ENCODE measurements at regions not wholly inside any gene's neighbourhood (a gene's known extent, or its start where the extent isn't known, plus 50 kb on each side); places are given as distances from the start of the nearest gene placed in this dataset.
"Not testable (repeated sequence)": the region's sequence is repeated elsewhere in the genome, so short reads cannot be mapped to it uniquely, and the experiment has no call there.

DNA sequence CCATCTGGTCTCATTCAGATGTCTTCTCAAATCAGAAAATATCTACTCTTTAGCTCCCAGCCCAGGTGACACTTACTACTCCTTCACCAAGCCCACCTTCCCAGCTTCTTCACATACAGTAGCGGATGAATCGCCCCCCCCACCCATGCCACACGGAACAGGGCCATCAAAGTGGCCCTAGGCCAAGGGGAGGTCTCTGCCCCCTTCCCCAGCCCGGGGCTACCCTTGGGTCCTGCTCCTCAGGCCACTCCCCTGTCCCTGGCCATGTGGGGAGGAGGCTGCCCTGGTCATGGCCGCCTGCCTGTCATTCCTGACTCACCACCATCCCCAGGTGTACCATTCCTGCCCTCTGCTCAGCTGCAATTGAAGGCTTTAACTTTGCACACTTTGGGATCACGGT, 142.8 kb downstream of the NECTIN1 start:
- no peak for DNase-seq

DNA sequence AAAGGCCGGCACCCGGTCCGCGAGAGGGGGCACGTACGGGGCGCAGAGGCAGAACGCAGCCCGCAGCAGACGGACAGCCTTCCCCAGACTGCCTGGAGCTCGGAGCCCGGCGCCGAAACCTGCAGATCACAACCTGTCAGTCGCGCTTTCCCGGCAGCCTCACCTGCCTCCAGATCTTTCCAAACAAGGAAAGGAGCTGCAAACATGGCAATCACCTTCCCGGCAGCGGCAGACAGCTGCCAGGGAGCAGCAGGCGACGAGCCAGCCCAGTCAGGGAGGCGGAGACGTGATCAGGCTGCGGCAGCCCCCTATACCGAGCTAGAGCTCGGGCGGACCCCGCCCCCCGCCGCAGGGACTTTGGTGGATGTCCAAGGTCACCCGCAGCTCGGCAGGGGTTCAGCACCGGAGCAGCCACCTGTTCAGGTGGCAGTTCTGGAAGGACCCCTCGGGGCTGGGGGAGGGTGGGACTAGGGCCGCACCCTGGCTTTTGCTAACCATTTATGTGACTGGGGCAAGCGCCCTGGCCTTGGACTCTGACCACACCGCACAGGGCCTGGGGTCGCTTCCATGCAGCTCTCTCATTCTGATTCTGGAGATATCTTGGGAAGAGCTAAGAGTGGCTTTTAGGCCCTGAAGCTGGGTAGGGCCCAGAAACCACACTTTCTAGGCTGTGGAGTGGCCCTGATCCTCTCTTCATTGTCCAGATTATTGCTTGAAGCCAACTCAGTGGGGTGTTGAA, 143.8 kb downstream of the NECTIN1 start:
- DNase-seq, result no peak

DNA sequence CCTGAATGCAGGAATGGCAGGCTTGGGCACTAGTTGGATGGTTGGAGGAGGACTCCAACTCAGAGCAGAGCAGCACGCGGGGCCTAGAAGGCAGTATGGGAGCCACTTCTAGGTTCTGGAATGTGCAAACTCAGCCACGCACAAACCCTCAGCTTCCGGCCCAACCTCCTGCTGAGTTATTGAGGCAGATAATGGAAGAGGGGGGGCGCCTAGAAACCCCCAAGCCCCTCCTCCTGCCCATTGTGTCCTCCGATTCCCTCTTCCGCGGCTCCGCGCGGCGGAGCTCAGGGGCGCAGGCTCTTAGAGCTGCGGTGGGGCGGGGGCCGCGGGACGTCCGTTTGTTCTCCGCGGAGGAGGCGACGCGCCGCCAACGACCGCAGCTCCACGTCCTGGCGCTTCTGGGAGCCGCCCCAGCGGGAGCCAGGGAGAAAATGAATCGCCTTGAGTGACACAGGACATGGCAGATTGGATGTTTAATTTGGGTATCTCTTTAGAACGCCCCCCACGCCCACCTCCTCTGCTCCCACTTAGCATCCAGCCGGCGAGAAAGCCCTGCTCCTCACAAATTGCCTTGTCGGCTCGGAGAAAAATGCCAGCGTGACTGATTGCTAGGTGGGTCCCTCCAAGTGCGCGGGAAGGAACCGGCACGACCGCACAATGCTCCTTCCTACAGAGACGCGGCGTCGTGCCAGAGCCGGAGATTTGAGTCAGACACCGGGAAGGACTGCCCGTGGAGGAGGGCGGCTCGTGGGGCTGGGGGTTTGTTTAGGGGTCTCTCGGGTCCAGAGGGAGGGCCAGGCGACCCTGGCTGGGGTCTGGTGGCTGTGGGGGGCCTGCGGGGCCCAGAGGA, 144.6 kb downstream of the NECTIN1 start:
- DNase-seq, result peak; percentile 51 to 67

DNA sequence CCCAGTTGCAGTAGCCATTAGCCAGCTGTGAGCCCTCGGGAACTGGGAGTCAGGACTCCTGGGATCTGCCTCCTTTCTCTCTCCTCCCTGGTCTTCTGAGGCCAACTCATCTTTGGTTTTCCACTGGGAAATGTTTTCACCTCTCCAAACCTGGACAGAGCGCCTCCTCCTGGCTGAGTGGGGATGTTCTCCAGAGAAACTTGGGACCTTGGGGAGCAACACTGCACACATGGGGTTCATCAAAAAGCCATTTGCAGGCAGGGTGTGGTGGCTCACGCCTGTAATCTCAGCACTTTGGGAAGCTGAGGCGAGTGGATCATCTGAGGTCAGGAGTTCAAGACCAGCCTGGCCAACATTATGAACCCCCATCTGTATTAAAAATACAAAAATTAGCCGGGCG, 145.4 kb downstream of the NECTIN1 start:
- no peak for DNase-seq

- DNase-seq, result not testable (repeated sequence)
Observed at GRCh38 chr11:119581396-119581795, 147.6 kb downstream of the NECTIN1 start.

- DNase-seq, result no peak
Observed at GRCh38 chr11:119580751-119581150, 148.2 kb downstream of the NECTIN1 start.

- no peak for DNase-seq
Observed at GRCh38 chr11:119580081-119580480, 148.9 kb downstream of the NECTIN1 start.

DNA sequence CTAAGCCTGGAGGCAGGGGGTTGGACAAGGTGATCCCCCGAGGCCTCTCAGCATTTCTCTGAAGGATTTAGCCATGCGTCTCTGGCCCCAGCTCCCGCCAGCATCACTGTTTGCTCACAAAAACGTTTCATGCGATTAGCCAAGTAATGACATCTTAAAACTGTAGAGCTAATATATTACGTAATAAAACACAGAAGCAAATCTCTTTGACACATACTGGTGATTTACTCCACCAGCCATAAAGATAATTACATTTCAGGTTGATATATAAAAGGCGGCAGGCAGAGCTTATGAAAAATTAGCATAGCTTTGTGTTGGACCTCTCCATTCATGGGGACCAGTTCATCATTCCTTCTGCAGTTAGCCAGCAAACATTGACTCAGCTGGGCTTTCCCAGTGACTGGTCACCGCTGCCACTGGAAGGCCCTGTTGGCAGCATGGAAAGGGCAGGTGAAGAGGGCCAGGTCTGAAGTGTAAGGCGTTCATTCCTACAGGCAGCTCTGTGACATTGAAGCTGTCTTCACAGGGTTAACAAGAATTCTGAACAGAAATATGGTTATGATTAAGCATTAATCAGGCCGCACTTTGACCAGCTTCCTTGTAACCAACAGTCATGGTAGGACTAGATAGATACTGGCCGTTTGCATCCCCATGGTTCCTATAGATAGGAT, 150.3 kb downstream of the NECTIN1 start:
- DNase-seq, result no peak

DNA sequence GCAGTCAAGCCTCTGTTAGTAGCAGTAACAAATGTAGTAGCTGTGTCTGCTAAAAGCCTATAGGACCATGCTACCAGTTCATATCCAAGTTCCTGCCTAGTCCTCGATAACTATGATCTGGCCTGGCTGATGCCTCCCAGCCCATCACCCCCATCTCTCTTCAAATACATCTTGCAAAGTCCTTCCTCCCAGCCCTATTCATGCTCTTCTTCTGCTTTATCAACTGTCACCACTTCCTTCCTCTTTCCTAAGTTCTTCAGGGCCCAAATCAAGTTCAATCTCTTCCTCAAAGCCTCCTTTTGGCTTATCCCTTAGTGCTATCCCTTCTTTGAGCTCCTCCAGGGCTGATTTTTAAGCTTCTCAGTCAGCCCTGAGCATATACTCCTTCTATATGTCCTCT, 150.9 kb upstream of the THY1 start:
- no peak for DNase-seq

GRCh38 chr11:119572481-119573424, 149.8 kb upstream of the THY1 start:
- DNase-seq, result no peak

GRCh38 chr11:119571311-119571710, 148.3 kb upstream of the THY1 start:
- DNase-seq, result no peak

DNA sequence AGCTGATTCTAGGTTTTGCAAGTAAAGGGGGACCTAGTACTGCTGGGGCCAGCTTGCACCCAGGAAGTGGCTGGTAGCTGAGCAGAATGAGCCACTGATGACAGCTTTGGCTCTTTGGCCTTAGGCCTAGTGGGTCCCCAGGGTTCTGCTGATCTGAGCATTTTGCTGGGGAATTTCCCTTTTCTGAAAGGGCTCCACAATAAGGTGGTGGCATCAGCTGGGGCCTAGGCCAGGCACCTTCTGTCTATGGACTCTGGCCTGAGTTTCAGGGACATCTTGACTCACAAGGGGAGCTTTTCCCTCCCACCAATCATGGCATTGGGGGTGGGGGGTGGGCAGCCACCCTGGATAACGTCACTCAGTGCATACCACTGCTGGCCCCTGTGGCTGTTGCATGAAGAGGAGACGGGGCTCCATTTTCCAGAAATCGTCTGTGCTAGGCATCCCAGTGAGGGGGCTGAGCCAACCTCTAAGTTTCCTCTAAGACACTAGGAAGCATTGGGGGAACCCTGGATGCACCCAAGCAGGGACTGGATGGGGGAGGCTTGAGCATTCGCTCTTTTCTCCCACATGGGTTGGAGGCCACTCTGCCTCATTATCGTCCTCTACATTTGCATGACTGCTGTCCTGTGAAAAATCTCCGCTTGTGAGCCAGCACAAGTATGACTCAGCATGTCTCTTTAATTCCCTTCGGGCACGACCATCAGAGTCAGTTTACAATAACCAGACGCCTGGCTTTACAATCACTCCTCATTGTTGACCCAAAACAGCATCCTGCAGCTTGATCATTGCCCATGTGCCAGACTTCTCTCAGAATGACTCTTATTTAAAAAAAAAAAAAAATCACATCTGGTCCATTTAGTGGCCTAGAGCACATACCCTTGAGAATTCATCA, 145.0 kb upstream of the THY1 start:
- peak; percentile 24 to 26 for DNase-seq

DNA sequence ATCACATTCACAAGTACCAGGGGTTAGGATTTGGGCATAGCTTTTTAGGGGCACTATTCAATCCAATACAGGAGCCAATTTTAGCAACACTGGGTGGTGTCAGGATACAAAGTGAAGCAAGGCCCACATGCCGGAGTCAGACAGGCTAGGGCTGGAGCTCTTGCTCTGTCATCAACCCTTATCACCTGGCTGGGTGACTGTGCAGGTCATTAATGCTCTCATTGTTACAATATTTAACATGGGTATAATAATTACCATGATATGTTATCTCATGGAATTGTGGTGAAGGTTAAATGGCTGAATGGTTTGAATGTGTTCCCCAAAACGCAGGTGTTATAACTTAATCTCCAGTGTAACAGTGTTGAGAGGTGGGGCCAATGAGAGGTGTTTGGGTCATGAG, 143.3 kb upstream of the THY1 start:
- DNase-seq, result no peak

DNA sequence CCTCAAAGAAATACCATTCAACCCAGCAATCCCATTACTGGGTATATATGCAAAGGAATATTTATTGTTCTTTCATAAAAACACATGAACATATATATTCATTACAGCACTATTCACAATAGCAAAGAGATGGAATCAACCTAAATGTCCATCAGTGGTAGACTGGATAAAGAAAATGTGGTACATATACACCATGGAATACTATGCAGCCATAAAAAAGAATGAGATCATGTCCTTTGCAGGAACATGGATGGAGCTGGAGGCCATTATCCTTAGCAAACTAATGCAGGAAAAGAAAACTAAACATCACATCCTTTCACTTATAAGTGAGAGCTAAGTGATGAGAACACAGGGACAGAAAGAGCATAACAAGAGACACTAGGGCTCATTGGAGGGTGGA, 142.7 kb upstream of the THY1 start:
- not testable (repeated sequence) for DNase-seq

- DNase-seq, result no peak
Observed at GRCh38 chr11:119560961-119561360, 138.0 kb upstream of the THY1 start.

- DNase-seq, result no peak
Observed at GRCh38 chr11:119560291-119560690, 137.3 kb upstream of the THY1 start.

DNA sequence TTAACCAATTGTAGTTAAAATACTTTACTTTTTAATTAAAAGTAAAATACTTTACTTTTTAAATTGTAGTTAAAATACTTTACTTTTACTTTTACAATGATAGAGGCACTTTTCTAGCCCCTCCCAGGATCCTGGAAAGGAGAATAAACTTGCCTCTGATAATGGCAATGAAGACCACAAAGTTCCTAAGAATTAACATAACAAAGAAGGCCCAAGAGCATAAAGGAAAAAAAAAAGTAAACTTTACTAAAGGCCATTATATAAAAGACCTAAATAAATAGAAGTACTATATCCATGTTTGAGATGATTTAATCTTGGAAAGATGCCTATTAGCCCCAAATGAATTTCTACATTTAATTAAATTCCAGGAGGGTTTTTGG, 129.1 kb upstream of the THY1 start:
- no peak for DNase-seq

DNA sequence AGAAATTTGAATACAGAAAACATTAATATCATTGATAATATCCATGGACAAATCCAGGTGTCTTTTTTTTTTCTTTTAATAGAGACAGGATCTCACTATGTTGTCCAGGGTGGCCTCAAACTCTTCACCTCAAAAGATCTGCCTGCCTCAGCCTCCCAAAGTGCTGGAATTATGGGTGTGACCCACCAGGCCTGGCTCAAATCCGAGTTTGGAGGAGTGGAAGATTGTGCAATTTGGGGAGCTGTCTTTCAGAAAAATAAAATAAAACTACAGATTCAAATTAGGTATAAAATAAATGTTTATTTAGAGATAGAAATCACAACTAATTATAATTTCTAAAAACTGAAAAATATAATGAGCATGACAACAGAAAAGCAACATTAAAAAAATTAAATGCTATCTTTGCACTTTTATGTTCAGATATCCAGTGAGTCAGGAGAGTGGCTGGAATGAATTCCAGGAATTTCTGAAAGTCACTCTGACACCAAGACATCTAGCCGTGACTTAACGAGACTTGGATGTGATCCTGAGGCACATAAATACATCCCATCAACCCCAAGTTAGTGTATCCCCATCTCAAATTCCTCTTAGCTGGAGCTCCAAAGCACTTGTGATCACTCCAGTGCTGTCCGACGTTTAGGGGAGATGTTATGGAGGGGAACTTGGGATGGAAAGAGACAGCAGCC, 128.6 kb upstream of the THY1 start:
- no peak for DNase-seq

GRCh38 chr11:119550053-119550752, 127.2 kb upstream of the THY1 start:
- no peak for DNase-seq

DNA sequence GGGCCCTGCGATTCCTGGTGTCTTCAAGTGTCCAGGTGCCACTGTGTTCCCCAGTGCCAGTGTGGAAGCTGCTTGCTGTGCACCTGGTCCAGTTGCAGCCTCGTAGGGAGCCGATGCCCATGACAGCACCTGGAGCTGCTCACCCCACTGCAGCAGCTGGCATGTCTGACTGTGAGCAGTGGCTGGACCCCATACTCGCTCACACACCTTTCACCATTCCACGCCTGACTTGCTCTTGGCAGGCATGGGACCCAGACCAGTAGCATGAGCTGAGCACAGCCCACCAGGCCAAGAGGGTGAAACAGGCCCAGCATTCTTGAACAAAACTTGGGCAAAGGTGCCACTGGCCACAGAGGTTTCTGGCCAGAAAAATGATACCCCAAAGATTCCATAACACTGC, 124.5 kb upstream of the THY1 start:
- no peak for DNase-seq

Measured in hippocampal formation (tissue), 2 donors.